ENCODE measurements at regions not wholly inside any gene's neighbourhood (a gene's known extent, or its start where the extent isn't known, plus 50 kb on each side); places are given as distances from the start of the nearest gene placed in this dataset.
A peak's percentile ranks its signal among the peaks of the same experiment; 100 is the strongest.
"Not testable (repeated sequence)": the region's sequence is repeated elsewhere in the genome, so short reads cannot be mapped to it uniquely, and the experiment has no call there.

- H3K4me3 ChIP-seq (ENCODE audit: low read length), result no peak overlapping the region
- DNase-seq (ENCODE audit: low read depth), result no peak
- TF ChIP-seq, protein P1, sequence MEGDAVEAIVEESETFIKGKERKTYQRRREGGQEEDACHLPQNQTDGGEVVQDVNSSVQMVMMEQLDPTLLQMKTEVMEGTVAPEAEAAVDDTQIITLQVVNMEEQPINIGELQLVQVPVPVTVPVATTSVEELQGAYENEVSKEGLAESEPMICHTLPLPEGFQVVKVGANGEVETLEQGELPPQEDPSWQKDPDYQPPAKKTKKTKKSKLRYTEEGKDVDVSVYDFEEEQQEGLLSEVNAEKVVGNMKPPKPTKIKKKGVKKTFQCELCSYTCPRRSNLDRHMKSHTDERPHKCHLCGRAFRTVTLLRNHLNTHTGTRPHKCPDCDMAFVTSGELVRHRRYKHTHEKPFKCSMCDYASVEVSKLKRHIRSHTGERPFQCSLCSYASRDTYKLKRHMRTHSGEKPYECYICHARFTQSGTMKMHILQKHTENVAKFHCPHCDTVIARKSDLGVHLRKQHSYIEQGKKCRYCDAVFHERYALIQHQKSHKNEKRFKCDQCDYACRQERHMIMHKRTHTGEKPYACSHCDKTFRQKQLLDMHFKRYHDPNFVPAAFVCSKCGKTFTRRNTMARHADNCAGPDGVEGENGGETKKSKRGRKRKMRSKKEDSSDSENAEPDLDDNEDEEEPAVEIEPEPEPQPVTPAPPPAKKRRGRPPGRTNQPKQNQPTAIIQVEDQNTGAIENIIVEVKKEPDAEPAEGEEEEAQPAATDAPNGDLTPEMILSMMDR (conservative IDR thresholded peaks at IDR 0.05; ENCODE audit: low read length), result no peak
Observed at GRCh38 chr6:58073263-58073662, 755.8 kb downstream of the PRIM2 start.

- H3K4me3 ChIP-seq (ENCODE audit: low read length); DNase-seq (ENCODE audit: low read depth): not testable (repeated sequence)
Observed at GRCh38 chr6:58090067-58090466, 772.6 kb downstream of the PRIM2 start.

GRCh38 chr6:58097251-58097650 lies 779.8 kb downstream of the PRIM2 start:
- not testable (repeated sequence) for DNase-seq (ENCODE audit: low read depth); H3K4me3 ChIP-seq (ENCODE audit: low read length)

DNA sequence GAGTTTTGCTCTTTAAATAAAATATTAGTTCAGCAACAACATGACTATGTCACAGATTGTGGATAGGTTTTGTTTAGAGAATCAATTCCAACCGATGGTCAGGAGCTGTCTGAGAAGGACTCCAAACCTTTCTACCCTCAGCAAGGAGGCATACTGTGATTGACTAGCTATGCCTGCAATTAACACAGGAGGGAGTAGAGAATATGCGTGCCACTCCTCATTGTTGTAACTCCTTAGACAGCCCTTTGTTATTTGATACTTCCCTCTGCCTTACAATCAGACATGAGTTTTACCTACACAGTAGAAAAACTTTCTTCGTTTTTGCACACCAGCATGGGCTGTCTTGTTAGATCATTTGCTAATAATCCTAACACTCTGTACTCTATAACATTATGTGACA lies 796.5 kb downstream of the PRIM2 start:
- TF ChIP-seq, protein P1 (conservative IDR thresholded peaks at IDR 0.05; ENCODE audit: low read length), result no peak
- H3K4me3 ChIP-seq (ENCODE audit: low read length), result no peak overlapping the region
- DNase-seq (ENCODE audit: low read depth), result no peak

- DNase-seq (ENCODE audit: low read depth); H3K4me3 ChIP-seq (ENCODE audit: low read length): not testable (repeated sequence)
Observed at GRCh38 chr6:58117162-58117561, 799.7 kb downstream of the PRIM2 start.

DNA sequence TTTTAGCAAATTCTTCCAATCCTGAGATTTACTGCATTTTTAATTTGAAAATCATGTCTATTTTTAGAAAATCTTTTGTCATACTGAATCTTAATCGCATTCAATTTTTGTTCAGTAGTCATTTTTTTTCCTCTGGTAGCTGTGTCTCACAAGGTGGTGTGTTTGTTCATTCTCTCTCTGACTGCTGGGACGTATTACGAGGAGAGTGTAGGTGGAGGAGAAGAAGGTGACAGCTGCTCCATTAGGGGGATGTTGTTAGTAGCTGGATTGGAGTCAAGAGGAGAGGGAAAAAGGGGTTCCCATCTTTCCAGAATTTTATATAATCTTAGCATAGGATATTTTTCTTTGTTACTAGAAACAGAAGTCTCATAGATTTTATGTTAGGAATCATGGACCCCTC lies 804.2 kb downstream of the PRIM2 start:
- DNase-seq (ENCODE audit: low read depth); H3K4me3 ChIP-seq (ENCODE audit: low read length): not testable (repeated sequence)

GRCh38 chr6:58123770-58124169 lies 806.3 kb downstream of the PRIM2 start:
- DNase-seq (ENCODE audit: low read depth), result not testable (repeated sequence)

GRCh38 chr6:58128549-58128948 lies 811.1 kb downstream of the PRIM2 start:
- not testable (repeated sequence) for H3K4me3 ChIP-seq (ENCODE audit: low read length); DNase-seq (ENCODE audit: low read depth)

More at GRCh38 chr6:58123770-58124169, 806.3 kb downstream of the PRIM2 start:
- H3K4me3 ChIP-seq (ENCODE audit: low read length), result not testable (repeated sequence)

DNA sequence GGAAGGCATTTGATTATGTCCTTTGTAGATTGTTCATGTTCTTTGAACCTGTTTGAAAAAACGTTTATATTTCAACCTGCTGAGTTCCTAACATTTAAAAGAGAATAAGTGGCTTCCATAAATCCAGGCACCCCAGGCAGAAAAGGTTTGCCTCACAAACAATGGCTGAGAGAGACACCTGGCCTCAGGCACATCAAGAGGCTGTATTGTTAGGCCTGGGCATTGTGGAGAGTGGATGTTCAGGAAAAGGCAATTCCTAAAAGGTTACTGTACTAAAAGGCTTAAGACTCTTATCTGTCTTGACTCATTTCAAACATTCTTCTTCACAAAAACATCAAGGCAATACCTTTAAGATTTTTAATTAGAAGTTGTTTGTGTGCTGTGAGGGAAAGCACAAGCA lies 811.7 kb downstream of the PRIM2 start:
- not testable (repeated sequence) for H3K4me3 ChIP-seq (ENCODE audit: low read length); DNase-seq (ENCODE audit: low read depth)

DNA sequence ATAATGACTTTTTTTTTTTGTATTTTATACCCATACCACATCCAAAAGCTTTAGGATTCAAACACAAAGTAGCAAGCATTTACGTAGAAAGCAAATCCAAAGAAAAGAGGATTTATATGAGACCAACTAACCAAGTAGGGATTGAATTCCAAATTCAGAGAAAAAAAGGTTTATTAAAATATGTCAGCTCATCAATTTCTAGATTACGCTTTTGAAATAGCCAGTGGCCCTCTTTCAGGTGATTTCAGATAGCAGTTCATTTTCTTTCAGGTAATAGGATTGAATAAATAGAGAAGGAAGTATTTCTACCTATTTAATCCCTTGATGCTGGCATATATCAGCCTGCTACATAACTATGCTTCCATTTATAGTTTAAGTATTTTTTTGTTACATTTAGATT lies 822.3 kb downstream of the PRIM2 start:
- DNase-seq (ENCODE audit: low read depth); H3K4me3 ChIP-seq (ENCODE audit: low read length): not testable (repeated sequence)

- not testable (repeated sequence) for H3K4me3 ChIP-seq (ENCODE audit: low read length); DNase-seq (ENCODE audit: low read depth)
Observed at GRCh38 chr6:58171025-58171424, 853.6 kb downstream of the PRIM2 start.

DNA sequence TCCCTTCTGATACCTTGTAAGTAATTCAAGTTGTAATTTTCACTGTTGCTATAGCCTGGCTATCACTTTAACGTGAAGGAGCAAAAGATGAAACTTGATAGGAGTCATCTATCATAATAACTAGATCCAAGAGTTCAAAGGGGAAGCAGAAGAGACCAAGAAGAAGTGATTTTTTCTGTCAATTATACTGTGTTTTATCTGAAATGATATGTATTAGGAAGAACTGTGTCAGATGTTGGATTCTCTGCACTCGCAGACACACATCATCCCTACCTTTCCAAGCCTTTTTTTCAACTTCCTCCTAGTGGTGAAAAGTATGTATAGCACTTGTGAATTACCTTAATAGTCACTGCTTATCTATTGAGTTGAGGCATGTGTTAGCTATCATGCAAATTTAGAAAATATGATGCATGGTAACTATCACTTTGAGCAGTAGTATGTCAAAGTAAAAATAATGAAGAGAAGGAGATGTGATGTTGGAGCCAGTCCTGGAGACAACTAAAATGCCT lies 864.2 kb downstream of the PRIM2 start:
- H3K4me3 ChIP-seq (ENCODE audit: low read length); DNase-seq (ENCODE audit: low read depth): not testable (repeated sequence)

DNA sequence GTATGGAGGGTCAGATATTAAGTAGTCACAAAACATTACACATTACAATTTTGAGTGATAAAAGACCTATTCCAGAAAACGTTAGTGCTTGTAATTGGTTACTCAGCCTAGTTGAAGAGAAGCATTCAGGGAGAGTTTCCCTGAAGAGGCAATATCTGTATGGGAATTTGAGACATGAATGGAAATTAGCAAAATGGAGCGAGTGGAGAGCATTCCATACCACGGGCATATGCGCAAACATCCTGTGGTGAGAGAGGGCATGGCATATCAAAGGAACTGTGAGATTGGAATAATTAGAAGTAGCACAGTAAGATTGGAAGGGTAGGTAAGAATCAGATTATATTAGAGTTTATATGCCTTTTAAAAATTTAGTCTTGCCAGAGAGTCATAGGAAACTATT lies 867.9 kb downstream of the PRIM2 start:
- DNase-seq (ENCODE audit: low read depth); H3K4me3 ChIP-seq (ENCODE audit: low read length): not testable (repeated sequence)

DNA sequence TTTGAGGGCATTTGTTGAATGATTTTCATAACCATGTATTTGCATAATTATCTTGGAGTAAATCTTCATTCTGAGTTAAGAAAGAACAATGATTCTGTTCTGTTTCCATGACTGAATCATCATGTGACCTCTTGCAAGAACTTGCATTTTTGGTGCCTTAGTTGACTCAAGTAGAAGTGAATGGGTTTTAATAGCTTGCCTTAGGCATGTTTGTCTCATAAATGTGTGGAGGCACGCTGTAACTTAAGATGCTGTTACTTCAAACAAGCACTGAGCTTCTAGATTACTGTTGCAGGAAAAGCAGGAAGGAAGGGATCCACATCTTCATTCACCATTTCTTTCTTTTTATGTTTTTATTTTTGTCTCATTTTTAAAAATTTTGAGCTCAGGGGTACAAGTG lies 875.8 kb downstream of the PRIM2 start:
- DNase-seq (ENCODE audit: low read depth), result peak; percentile 30

More for the DNA sequence above, 875.8 kb downstream of the PRIM2 start:
- not testable (repeated sequence) for H3K4me3 ChIP-seq (ENCODE audit: low read length)

Data from AG10803 (cell line).